ENCODE measurements at regions not wholly inside any gene's neighbourhood (a gene's known extent, or its start where the extent isn't known, plus 50 kb on each side); places are given as distances from the start of the nearest gene placed in this dataset.

- TF ChIP-seq, protein P1, sequence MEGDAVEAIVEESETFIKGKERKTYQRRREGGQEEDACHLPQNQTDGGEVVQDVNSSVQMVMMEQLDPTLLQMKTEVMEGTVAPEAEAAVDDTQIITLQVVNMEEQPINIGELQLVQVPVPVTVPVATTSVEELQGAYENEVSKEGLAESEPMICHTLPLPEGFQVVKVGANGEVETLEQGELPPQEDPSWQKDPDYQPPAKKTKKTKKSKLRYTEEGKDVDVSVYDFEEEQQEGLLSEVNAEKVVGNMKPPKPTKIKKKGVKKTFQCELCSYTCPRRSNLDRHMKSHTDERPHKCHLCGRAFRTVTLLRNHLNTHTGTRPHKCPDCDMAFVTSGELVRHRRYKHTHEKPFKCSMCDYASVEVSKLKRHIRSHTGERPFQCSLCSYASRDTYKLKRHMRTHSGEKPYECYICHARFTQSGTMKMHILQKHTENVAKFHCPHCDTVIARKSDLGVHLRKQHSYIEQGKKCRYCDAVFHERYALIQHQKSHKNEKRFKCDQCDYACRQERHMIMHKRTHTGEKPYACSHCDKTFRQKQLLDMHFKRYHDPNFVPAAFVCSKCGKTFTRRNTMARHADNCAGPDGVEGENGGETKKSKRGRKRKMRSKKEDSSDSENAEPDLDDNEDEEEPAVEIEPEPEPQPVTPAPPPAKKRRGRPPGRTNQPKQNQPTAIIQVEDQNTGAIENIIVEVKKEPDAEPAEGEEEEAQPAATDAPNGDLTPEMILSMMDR (conservative IDR thresholded peaks at IDR 0.05 in 1 of 2, IDR thresholded peaks at IDR 0.05 in 1 of 2; ENCODE audit: low read depth in 1 of 2, low read length in 2 of 2), result no peak
- no peak for TF ChIP-seq EZH2 (IDR thresholded peaks at IDR 0.05; ENCODE audit: low read length, missing control alignments)
Observed at GRCh38 chr3:96183871-96184270, 630.5 kb upstream of the EPHA6 start.
